ENCODE measurements at regions not wholly inside any gene's neighbourhood (a gene's known extent, or its start where the extent isn't known, plus 50 kb on each side); places are given as distances from the start of the nearest gene placed in this dataset.

- TF ChIP-seq CTCF (conservative IDR thresholded peaks at IDR 0.05) (no peak), ZFX (IDR thresholded peaks at IDR 0.05) (no peak)
Measured at GRCh38 chr14:66009089-66009488, 477.1 kb upstream of the CCDC196 start.
